Neural progenitor cell (in vitro differentiated cells): ENCODE measurements at regions not wholly inside any gene's neighbourhood (a gene's known extent, or its start where the extent isn't known, plus 50 kb on each side); places are given as distances from the start of the nearest gene placed in this dataset.

ENCODE experiments used
- DNase-seq: peaks from one replicate; pipeline ENCODE4 v3.0.0-alpha.2; 2016; ENCODE audit warnings: low spot score
- H2AFZ ChIP-seq: fragments of 200-600 bp; sonication (generic); replicated peaks from 2 replicates; pipeline ENCODE4 v1.6.1; 2016; ENCODE audit warnings: antibody characterized with exemption
- H3F3A ChIP-seq: fragments of 200-600 bp; sonication (generic); 2 replicates; pipeline ENCODE4 v1.6.1; 2016; ENCODE audit warnings: antibody characterized with exemption, low read depth
- H3K27ac ChIP-seq: fragments of 200-600 bp; sonication (generic); 2 replicates; pipeline ENCODE4 v1.5.1; 2016; ENCODE audit warnings: mild to moderate bottlenecking
- H3K27me3 ChIP-seq: fragments of 200-600 bp; sonication (generic); 2 replicates; pipeline ENCODE4 v1.6.1; 2016; ENCODE audit warnings: mild to moderate bottlenecking, moderate library complexity
- H3K36me3 ChIP-seq: fragments of 200-600 bp; sonication (generic); 2 replicates; pipeline ENCODE4 v1.5.1; 2016
- H3K4me1 ChIP-seq: fragments of 200-600 bp; sonication (generic); 2 replicates; pipeline ENCODE4 v1.6.1; 2016; ENCODE audit warnings: mixed run types
- H3K4me2 ChIP-seq: fragments of 200-600 bp; sonication (generic); 2 replicates; pipeline ENCODE4 v1.6.1; 2016
- H3K4me3 ChIP-seq: fragments of 200-600 bp; sonication (generic); 2 replicates; pipeline ENCODE4 v1.5.1; 2016
- H3K79me2 ChIP-seq: fragments of 200-600 bp; sonication (generic); 2 replicates; pipeline ENCODE4 v1.6.1; 2016; ENCODE audit warnings: low read depth
- H3K9ac ChIP-seq: fragments of 200-600 bp; sonication (generic); 2 replicates; pipeline ENCODE4 v1.6.1; 2016
- H3K9me3 ChIP-seq: fragments of 200-600 bp; sonication (generic); 2 replicates; pipeline ENCODE4 v1.5.1; 2016; ENCODE audit warnings: low read depth
- H4K20me1 ChIP-seq: fragments of 200-600 bp; sonication (generic); 2 replicates; pipeline ENCODE4 v1.6.1; 2016; ENCODE audit warnings: low read depth
- H3K27ac Mint-ChIP-seq: 3 replicates; pipeline ENCODE4 v1.8.0; 2021; ENCODE audit warnings: mixed read lengths
- H3K27me3 Mint-ChIP-seq: 2 replicates; pipeline ENCODE4 v1.8.0; 2022; ENCODE audit warnings: low read depth, mild to moderate bottlenecking, inconsistent platforms, moderate library complexity, mixed read lengths; ENCODE audit not compliant: insufficient read depth
- H3K36me3 Mint-ChIP-seq: 3 replicates; pipeline ENCODE4 v1.8.0; 2021; ENCODE audit warnings: mixed read lengths
- H3K4me1 Mint-ChIP-seq: 3 replicates; pipeline ENCODE4 v1.8.0; 2021; ENCODE audit warnings: mixed read lengths
- H3K4me3 Mint-ChIP-seq: 3 replicates; pipeline ENCODE4 v1.8.0; 2021; ENCODE audit warnings: mild to moderate bottlenecking, moderate library complexity, mixed read lengths
- H3K9me3 Mint-ChIP-seq: 3 replicates; pipeline ENCODE4 v1.8.0; 2020; ENCODE audit warnings: mixed read lengths
- CTCF ChIP-seq: fragments of 200-600 bp; sonication (generic); IDR thresholded peaks from 2 replicates; pipeline ENCODE4 v1.5.1; 2017; ENCODE audit warnings: antibody characterized with exemption, mild to moderate bottlenecking
- EZH2 ChIP-seq: fragments of 200-600 bp; sonication (generic); IDR thresholded peaks from 2 replicates; pipeline ENCODE4 v1.6.1; 2017; ENCODE audit warnings: antibody characterized with exemption, mild to moderate bottlenecking, moderate library complexity
- EZH2phosphoT487 ChIP-seq: fragments of 200-600 bp; sonication (generic); IDR thresholded peaks from 2 replicates; pipeline ENCODE4 v1.6.1; 2017; ENCODE audit warnings: antibody characterized with exemption

GRCh38 chr3:184761976-184762375, 50.0 kb upstream of the VPS8 start:
- Histone ChIP-seq H2AFZ (no peak overlapping the region), H3K36me3 (no peaks in the 10 kb centered on the region), H3K4me3 (no peak overlapping the region), H3K4me1 (peaks cover 4% of the 10 kb centered on the region), H4K20me1 (no peaks in the 10 kb centered on the region), H3F3A (no peaks in the 10 kb centered on the region), H3K9ac (no peak overlapping the region), H3K27me3 (no peaks in the 10 kb centered on the region), H3K27ac (no peak overlapping the region), H3K9me3 (no peaks in the 10 kb centered on the region), H3K79me2 (no peaks in the 10 kb centered on the region), H3K4me2 (no peak overlapping the region)
- Mint-ChIP-seq H3K9me3 (no peaks in the 10 kb centered on the region), H3K27ac (peak overlapping the region; percentile 44), H3K27me3 (peaks cover 20% of the 10 kb centered on the region), H3K36me3 (no peaks in the 10 kb centered on the region), H3K4me3 (no peak overlapping the region), H3K4me1 (peaks cover 20% of the 10 kb centered on the region)
- no peak for DNase-seq
- no peak for TF ChIP-seq CTCF
- no peak for TF ChIP-seq EZH2
- no peak for TF ChIP-seq EZH2phosphoT487
